Central memory CD4-positive, alpha-beta T cell (primary cell): ENCODE measurements at regions not wholly inside any gene's neighbourhood (a gene's known extent, or its start where the extent isn't known, plus 50 kb on each side); places are given as distances from the start of the nearest gene placed in this dataset.
"Not testable (repeated sequence)": the region's sequence is repeated elsewhere in the genome, so short reads cannot be mapped to it uniquely, and the experiment has no call there.

Experiments used
- DNase-seq: peaks from one replicate; pipeline ENCODE4 v3.0.0; 2022

DNA sequence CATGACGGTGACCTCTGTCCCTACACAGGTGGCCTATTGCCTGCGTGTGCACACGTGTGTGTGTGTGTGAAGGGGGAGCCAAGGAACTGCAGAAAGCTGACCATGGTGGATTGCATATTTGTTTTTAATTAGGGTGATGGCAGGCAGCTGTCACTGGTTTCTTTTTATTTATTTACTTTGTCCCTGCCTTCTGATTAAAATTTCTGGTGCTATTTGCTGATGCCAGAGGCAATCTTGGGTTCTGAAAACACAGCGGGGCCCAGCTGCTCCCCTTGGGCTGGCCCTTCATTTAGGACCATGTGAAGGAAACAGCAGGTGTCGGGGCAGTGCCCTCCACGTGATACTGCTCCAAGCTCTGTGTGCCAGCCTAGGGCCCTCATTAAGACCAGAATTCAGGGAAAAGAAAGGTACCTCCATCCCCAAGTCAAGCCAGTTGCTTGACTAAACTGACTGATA is 71.3 kb upstream of the PODXL start:
- no peak for DNase-seq

DNA sequence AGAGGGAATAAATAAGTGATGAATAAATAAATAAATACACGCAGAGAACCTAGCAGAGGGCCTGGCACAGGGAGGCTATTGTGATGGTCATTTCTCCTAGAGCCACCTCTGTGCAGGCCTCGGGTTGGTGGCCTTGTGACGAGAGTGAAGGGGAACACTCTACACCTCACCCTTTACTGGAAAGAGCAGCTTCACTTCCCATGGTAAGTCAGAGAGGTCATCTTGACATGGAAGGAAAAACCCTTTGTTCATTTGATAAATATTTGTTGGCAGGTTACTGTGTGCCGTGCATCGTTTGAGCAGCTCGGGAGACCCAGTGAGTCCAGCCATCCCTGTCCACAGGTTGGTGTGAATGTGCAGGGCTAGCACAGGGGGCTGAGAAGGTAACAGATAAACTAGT is 70.2 kb upstream of the PODXL start:
- DNase-seq: no peak

DNA sequence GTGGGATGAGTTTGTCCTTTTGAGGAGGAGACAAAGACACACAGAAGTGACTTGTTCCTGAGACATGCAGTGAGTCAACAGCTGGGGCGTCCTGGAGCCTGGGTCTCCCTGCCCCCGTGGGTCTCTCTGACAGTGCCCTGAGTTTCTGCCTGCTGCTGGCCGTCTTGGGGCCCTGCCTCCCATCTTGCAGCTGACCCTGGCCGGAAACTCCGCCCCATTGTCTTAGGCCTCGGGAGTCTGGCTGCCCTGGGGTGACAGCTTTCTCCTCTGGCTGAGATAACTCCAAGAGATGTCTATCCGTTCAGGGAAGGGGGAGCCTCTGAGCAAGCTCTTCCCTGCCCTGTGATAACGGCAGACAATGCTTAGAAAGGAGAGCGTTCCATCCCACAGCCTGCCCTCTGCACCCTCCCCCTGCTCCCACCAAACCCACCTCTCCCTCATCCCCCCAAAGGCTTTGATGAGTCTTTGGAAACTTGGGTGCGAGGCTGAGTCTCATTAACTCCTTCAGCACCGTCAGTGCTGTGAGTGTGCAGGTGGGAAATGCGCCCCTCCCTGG is 69.5 kb upstream of the PODXL start:
- DNase-seq: no peak

DNA sequence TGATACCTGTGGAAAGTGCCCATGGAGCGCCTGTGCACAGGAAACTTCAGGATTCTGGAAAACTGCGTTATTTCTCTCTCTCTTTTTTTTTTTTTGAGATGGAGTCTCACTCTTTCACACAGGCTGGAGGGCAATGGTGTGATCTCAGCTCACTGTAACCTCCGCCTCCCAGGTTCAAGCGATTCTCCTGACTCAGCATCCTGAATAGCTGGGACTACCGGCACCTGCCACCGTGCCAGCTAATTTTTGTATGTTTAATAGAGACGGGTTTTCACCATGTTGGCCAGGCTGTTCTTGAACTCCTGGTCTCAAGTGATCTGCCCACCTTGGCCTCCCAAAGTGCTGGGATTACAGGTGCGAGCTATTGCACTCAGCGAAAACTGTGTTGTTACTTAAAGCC is 68.9 kb upstream of the PODXL start:
- not testable (repeated sequence) for DNase-seq

DNA sequence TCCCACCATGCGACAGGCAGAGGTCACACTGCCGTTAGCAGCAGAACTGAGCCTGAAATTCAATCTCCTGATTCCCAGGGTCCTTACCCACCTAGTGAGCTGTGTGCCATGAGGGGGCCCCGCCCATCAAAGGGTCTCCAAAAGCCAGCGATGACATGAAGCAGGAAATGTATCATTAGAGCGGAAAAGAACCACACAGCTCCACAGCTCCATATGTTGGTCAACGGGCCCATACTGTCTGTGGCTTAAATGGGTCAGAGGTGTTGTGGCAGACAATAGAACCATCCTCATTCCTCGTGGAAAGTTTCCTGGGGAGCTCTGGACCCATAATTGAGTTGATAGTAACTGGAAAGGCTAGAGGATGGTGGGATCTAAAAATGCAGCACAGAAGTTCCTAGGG is 68.1 kb upstream of the PODXL start:
- DNase-seq: no peak

DNA sequence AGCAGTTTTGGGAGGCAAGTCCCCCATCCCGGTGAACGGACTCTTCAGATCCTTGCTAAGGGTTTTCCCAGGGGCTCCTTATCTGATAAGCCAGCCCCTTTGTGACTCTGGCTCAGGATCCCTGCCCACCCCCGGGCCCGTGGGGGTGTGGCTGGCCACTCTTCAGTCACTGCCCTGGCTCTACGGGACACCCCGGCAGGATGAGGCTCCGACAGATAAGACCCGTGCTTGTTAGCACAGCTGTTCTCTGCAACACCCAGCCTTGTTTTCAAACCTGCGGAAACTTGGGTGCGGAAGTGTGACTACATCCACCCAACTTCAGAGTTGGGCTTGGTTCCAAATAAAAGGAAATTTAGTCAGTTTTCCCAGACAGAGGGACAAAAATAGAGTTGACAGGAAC is 66.7 kb upstream of the PODXL start:
- DNase-seq: no peak

DNA sequence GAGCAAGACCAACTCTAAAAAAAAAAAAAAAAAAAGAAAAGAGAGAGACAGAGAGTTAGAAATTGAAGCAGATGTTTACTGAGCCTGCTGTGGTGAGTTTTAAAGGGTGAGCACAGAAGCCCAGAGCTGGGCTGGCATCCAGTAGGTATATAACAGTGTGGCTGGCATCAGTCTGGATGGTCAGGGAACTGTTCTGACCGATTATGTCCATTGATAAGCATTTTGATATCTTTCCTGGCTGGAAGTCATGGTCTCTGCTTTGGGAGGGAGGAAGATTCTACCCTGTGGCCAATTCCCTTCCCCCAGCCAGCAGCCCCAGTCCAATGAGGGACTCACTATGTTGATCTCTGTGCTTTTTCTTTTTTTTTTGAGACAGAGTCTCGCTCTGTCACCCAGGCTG is 65.2 kb upstream of the PODXL start:
- DNase-seq: no peak

DNA sequence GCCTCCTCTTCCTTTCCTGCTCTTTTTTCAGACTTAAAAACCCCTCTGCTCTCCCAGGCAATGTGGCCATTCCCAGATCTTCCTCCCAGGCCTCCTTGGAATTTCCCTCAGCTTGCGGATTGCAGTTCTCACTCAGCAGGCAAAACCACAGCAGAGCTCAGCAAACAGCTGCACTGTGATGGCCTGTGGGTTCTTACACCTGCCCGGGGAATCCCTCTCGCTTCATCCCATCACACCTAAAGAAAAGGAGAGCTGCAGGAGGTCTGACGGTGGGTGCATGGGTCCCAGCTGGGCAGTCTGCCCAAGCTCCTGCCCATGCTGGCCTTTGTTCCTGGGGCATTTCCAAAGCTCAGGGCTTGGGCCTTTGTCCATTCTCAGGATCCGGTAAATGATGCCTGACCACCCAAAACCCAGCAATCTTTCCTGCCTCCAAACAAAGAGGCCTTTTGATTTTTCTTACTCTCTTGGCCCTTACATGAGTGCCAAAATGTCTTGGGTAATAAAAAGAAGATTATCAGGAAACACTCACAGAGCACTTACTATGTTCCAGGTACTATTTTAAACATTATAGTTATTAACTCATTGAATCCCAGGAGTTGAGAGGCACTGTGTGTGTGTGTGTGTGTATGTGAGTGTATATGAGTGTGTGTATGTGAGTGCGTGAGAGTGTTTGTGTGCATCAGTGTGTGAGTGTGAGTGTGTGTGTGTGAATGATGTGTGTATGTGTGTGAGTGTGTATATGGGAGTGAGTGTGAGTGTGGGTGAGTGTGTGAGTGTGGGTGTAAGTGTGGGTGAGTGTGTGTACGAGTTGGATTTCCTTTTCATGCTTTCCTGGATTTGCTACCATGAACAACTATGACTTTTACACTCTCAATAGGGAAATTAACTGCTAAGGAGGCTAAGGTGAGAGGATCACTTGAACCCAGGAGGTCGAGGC is 64.5 kb upstream of the PODXL start:
- DNase-seq: no peak

DNA sequence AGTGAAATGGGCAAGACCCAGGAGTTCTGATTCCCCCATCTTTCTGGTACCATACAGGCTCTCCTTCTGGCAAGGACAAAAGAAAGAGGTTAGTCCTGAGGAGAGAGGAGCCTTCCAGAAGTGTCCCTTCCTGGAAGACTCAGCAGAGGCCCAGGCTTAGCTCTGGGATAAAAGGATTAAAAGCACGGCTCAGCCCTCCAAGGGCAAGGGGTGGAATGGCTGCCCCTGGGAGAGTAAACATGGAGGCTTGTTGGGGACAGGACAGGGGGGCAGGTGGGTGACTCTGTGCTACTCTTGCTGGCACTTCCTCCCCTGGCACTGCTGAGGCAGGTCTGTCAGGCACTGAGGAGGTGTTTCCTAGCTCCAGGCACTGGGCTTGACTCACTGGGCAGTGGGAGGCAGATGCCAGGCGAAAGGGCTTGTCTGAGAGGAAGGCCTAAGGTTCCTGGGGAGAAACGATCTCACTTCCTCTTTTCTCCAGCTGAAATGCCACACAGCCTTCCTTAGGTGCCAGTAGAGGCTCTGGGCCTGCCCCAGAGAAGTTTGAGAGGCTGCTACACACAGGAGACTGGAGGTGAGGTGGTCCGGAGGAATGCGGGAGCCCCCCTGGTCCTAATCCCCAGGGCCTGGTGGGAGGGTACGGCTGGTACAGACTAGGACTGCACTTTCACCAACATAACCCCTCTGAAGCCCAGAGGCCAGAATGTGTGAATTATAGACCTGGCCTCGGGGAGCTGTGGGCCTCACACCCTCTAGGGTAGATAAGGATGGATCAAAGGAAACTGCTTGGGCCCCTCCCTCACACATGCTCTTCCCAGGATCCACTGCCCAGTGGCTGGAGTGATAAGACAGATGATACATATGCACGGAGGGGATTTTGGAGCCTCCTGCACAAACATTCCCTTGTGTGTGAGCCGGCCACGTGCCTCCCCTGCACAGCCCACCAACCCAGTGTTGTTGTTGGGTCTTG is 63.2 kb upstream of the PODXL start:
- no peak for DNase-seq

DNA sequence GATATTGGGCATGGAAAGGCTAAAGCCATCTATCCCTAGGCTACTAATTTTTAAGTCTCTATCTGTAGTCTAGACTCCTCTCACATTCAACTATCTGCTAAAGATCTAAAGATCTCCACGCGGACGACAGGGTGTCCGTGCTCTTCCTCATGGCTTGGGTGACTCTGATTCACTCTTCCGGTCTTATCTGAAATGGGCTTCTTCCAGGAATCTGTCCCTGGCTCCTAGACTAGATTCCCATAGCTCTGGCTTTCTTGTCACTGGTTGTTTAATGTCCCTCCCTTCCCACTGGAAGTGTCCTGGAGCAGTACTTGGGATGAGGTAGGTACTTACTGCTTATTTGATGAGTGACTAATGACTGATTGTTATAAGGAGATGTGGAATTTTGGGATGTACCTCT is 62.0 kb upstream of the PODXL start:
- DNase-seq: no peak

DNA sequence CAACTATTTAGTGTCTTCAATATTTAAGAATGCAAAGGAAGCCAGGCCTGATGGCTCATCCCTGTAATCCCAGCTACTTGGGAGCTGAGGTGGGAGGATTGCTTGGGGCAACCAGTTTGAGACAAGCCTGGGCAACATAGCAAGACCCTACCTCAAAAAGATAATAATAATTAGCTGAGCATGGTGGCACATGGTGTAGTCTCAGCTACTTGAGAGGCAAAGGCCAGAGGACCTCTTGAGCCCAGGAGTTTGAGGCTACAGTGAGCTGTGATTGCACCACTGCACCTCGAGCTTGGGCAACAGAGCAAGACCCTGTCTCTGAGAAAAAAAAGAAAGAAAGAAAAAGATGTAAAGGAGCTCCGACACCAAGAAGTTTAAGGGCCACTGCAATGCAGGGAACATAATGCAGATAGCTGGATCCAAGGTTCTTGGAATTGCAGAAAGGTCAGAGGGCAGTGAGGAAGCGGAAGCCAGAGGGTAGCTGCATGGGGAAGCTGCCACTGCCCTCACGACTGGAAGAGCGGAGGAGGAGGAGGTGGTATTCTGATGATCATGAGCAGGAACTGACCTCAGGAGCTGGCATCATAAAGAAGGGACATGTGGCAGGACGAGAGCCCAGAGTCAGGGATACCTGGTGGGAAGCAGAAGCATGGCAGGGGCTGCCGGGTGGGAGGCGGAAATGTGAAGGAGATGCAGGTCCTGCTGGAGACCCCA is 60.2 kb upstream of the PODXL start:
- no peak for DNase-seq

DNA sequence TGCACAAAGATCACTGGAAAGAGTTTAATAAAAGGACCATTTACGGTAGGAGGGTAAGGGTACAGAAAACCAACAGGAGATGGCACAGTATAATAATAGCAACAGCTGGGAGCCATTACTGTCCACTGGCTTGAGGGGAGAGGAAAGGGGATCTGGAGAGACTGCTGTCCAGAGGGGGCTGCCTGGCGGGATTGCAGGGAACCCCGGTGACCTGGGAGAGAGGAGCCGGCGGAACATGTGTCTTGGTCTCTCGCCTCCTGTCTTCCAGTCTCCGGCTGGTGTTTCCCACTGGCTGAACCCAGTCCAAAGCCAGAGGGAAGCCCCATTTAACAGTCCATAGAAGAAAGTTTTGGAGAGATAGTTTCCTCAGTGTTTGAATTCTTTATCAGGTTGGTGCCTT is 57.5 kb upstream of the PODXL start:
- no peak for DNase-seq

DNA sequence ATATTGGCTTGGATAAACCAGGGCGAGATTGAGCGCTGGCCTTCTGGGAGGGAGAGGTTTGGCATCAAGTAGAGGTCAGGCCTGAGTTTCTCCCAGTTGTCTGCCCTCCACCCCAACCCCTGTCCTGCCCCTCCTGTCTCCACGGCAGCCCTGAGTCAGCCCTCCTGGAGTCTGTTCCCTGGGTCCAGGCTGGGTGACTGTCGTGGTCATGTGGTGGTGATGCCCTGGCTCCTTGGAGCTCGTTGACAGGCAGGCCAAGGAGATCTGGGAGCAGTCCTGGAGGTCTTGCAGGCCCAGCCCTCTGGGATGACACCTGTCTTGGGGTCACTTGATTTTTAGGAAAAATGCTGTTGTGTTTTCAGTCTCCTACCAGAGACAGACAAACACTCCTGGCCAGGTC is 53.6 kb upstream of the PODXL start:
- no peak for DNase-seq

DNA sequence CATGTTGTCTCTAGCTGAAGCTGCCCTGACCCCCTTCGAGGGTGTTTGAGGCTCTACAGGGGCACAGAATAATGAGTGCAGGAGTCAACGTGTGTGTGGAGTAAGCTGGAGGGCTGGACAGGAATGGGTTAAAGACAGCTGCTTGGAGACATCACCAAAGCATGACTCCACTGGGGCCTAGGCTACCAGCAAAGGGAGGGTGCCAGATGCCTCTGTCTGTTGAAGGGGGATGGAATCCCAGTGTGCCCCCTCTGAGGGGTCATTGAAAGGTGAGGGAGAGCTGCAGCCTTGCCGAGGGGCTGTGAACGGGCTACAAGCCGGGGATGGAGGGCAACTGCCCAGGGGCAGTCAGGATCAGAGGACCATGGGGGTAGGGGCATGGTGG is 51.7 kb upstream of the PODXL start:
- DNase-seq: no peak

DNA sequence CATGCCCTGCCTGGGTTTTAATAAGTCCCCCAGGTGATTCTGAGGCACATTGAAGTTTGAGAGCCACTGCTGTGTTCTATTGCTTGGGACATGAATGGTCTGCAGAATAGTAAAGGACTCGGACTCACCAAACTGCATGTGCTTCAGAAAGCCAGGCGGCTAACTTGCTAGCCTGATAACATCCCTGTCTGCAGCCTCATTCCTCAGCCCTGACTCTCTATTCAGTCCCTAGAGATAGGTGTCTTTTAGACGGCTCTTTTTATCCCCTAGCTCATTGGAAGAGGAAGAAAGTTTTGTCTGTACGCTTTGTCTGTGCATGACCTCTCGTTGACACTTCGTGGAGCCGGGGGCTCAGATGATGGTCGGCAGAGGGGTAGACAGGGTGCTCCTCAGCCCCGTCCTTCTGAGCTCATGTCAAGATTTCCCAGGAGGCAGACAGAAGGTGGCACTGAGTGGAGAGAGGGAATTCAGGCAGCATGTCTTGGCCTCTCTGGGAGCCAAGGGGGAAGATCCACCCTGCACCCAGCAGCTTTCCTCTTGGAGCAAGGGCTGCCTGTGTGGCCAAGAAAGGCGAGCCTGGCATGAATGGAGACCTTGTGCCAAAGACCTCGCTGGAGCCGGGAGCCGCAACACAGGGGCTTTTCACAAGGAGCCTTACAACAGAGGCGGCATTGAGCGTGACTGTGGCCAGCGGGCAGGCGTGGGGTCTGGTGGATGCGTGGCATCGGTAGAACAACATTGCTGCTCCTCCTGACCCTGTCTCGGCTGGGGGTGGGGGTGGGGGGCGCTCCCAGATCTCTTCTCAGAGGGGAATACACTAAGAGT is 51.1 kb upstream of the PODXL start:
- DNase-seq: no peak

DNA sequence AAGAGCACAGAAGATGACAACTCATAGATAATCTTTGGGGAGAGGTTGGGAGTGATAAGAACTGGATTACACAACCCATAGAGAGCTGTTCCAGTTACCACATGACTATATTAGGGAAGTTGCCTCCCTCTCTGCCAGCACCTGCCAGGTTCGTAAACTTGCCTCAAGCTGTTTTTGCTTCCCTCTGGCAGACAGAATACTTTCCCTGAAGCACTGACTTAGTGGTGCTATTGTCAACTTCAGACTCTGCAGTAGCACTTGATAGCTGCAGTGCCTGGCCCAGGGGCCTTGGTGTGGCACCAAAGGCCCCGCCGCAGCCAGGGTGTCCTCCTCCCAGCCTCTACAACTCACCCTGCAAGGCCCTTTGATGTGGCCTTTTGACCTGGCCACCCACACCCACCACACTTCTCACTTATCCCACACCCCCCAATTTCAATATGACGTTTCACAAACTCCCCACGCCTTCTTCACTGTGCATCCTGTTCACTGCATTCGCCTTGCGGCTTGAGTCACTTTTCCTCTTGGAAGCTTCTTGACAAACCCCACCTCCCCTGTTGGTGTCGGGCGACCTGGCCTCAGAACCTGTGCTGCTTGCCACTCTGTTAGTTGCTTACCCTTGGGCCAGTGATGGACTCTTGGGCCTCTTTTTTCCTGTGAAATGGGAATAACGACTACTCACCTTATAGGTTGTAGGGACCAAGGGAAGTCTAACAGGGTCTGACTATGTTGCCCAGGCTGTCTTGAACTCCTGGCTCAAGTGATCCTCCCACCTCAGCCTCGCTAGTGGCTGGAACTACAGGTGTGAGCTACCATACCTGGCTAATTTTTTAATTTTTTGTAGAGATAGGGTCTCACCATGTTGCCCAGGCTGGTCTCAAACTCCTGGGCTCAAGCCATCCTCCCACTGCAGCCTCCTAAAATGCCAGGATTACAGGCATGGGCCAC is 50.2 kb upstream of the PODXL start:
- no peak for DNase-seq
